ENCODE measurements at regions not wholly inside any gene's neighbourhood (a gene's known extent, or its start where the extent isn't known, plus 50 kb on each side); places are given as distances from the start of the nearest gene placed in this dataset.

GRCh38 chr13:104779311-104779993 is 1713.2 kb upstream of the SLC10A2 start:
- no peak overlapping the region for H2BK5ac ChIP-seq (ENCODE audit: low read length)
- no peaks in the 10 kb centered on the region for H3K9me3 ChIP-seq (replicated peaks in 1 of 2; ENCODE audit: control insufficient read depth in 2 of 2, insufficient read depth in 1 of 2, low read depth in 1 of 2, low read length in 2 of 2)
- H3K36me3 ChIP-seq (replicated peaks in 1 of 2; ENCODE audit: control insufficient read depth in 2 of 2, insufficient read depth in 2 of 2, low read length in 2 of 2): no peaks in the 10 kb centered on the region
- no peak overlapping the region for H4K8ac ChIP-seq (ENCODE audit: low read depth, low read length)
- no peak overlapping the region for H2BK12ac ChIP-seq (ENCODE audit: low read length)
- H3K4me1 ChIP-seq (ENCODE audit: control insufficient read depth in 2 of 2, insufficient read depth in 1 of 2, low read depth in 1 of 2, low read length in 2 of 2): peaks cover 0 to 9% of the 10 kb centered on the region in 2 donors
- no peak overlapping the region for H2BK120ac ChIP-seq (ENCODE audit: low read depth, low read length)
- H2AK5ac ChIP-seq (ENCODE audit: low read depth, low read length): no peak overlapping the region
- no peak overlapping the region for H3K4me2 ChIP-seq (ENCODE audit: insufficient read depth, low read length, poor library complexity, severe bottlenecking)
- H2BK15ac ChIP-seq (ENCODE audit: low read length): no peak overlapping the region
- no peaks in the 10 kb centered on the region for H3K27me3 ChIP-seq (ENCODE audit: control insufficient read depth in 3 of 3, insufficient read depth in 3 of 3, low read depth in 1 of 3, low read length in 3 of 3)
- WGBS, 2 donors (ENCODE audit: extremely low coverage in 2 of 2, insufficient read length in 2 of 2, insufficient replicate concordance in 1 of 2): no CpG with 5 or more reads among the region's 4 CpGs
- H3K18ac ChIP-seq (ENCODE audit: low read length): no peak overlapping the region
- no peak overlapping the region for H3K4ac ChIP-seq (ENCODE audit: low read length)
- no peak overlapping the region for H3K14ac ChIP-seq (ENCODE audit: low read length)
- no peak overlapping the region for H3K9ac ChIP-seq (ENCODE audit: low read depth, low read length, poor library complexity)
- peak; percentile 4 for DNase-seq (ENCODE audit: low spot score)
- no peaks in the 10 kb centered on the region for H3K79me1 ChIP-seq (ENCODE audit: low read depth, low read length)
- no peak overlapping the region for H3K4me3 ChIP-seq (ENCODE audit: low read length in 2 of 2)
- H2AFZ ChIP-seq (ENCODE audit: low read length): peak overlapping the region; percentile 77
- no peak overlapping the region for H4K91ac ChIP-seq (ENCODE audit: low read depth, low read length, poor library complexity)
- H3K27ac ChIP-seq (replicated peaks; ENCODE audit: low read length): no peak overlapping the region
- no peak overlapping the region for H3K23ac ChIP-seq (ENCODE audit: low read depth, low read length, poor library complexity)

- no peak overlapping the region for H2BK120ac ChIP-seq (ENCODE audit: low read depth, low read length)
- H3K4me1 ChIP-seq (ENCODE audit: control insufficient read depth in 2 of 2, insufficient read depth in 1 of 2, low read depth in 1 of 2, low read length in 2 of 2): no peaks in the 10 kb centered on the region
- no peak overlapping the region for H2AK5ac ChIP-seq (ENCODE audit: low read depth, low read length)
- H2BK15ac ChIP-seq (ENCODE audit: low read length): no peak overlapping the region
- no CpG with 5 or more reads among the region's 2 CpGs for WGBS, 2 donors (ENCODE audit: extremely low coverage in 2 of 2, insufficient read length in 2 of 2, insufficient replicate concordance in 1 of 2)
- H3K4me3 ChIP-seq (ENCODE audit: low read length in 2 of 2): no peak overlapping the region
- no peak overlapping the region for H3K14ac ChIP-seq (ENCODE audit: low read length)
- H3K79me1 ChIP-seq (ENCODE audit: low read depth, low read length): no peaks in the 10 kb centered on the region
- H3K23ac ChIP-seq (ENCODE audit: low read depth, low read length, poor library complexity): no peak overlapping the region
- no peak overlapping the region for H3K18ac ChIP-seq (ENCODE audit: low read length)
- H4K8ac ChIP-seq (ENCODE audit: low read depth, low read length): no peak overlapping the region
- H2AFZ ChIP-seq (ENCODE audit: low read length): no peak overlapping the region
- H3K9ac ChIP-seq (ENCODE audit: low read depth, low read length, poor library complexity): no peak overlapping the region
- no peak overlapping the region for H3K27ac ChIP-seq (replicated peaks; ENCODE audit: low read length)
- no peak overlapping the region for H2BK5ac ChIP-seq (ENCODE audit: low read length)
- H3K4me2 ChIP-seq (ENCODE audit: insufficient read depth, low read length, poor library complexity, severe bottlenecking): no peak overlapping the region
- H4K91ac ChIP-seq (ENCODE audit: low read depth, low read length, poor library complexity): no peak overlapping the region
- H3K9me3 ChIP-seq (replicated peaks in 1 of 2; ENCODE audit: control insufficient read depth in 2 of 2, insufficient read depth in 1 of 2, low read depth in 1 of 2, low read length in 2 of 2): no peaks in the 10 kb centered on the region
- H3K4ac ChIP-seq (ENCODE audit: low read length): no peak overlapping the region
- DNase-seq (ENCODE audit: low spot score): peak; percentile 35
- H2BK12ac ChIP-seq (ENCODE audit: low read length): no peak overlapping the region
- H3K36me3 ChIP-seq (replicated peaks in 1 of 2; ENCODE audit: control insufficient read depth in 2 of 2, insufficient read depth in 2 of 2, low read length in 2 of 2): no peaks in the 10 kb centered on the region
- H3K27me3 ChIP-seq (ENCODE audit: control insufficient read depth in 3 of 3, insufficient read depth in 3 of 3, low read depth in 1 of 3, low read length in 3 of 3): no peaks in the 10 kb centered on the region
Measured at GRCh38 chr13:104773775-104774174, 1707.6 kb upstream of the SLC10A2 start.

GRCh38 chr13:104769545-104769944 is 1703.3 kb upstream of the SLC10A2 start:
- Histone ChIP-seq H2BK15ac (ENCODE audit: low read length) (no peak overlapping the region), H3K79me1 (ENCODE audit: low read depth, low read length) (no peaks in the 10 kb centered on the region), H3K4me2 (ENCODE audit: insufficient read depth, low read length, poor library complexity, severe bottlenecking) (no peak overlapping the region), H3K36me3 (replicated peaks in 1 of 2; ENCODE audit: control insufficient read depth in 2 of 2, insufficient read depth in 2 of 2, low read length in 2 of 2) (no peaks in the 10 kb centered on the region), H3K4me1 (ENCODE audit: control insufficient read depth in 2 of 2, insufficient read depth in 1 of 2, low read depth in 1 of 2, low read length in 2 of 2) (no peaks in the 10 kb centered on the region), H3K9me3 (replicated peaks in 1 of 2; ENCODE audit: control insufficient read depth in 2 of 2, insufficient read depth in 1 of 2, low read depth in 1 of 2, low read length in 2 of 2) (no peaks in the 10 kb centered on the region), H2AK5ac (ENCODE audit: low read depth, low read length) (no peak overlapping the region), H3K18ac (ENCODE audit: low read length) (no peak overlapping the region), H2BK5ac (ENCODE audit: low read length) (no peak overlapping the region), H3K4me3 (ENCODE audit: low read length in 2 of 2) (no peak overlapping the region), H2BK12ac (ENCODE audit: low read length) (no peak overlapping the region), H3K27me3 (ENCODE audit: control insufficient read depth in 3 of 3, insufficient read depth in 3 of 3, low read depth in 1 of 3, low read length in 3 of 3) (no peaks in the 10 kb centered on the region), H3K14ac (ENCODE audit: low read length) (peak overlapping the region; percentile 6), H4K91ac (ENCODE audit: low read depth, low read length, poor library complexity) (no peak overlapping the region), H2BK120ac (ENCODE audit: low read depth, low read length) (no peak overlapping the region), H3K9ac (ENCODE audit: low read depth, low read length, poor library complexity) (no peak overlapping the region), H4K8ac (ENCODE audit: low read depth, low read length) (no peak overlapping the region), H3K27ac (replicated peaks; ENCODE audit: low read length) (no peak overlapping the region), H3K4ac (ENCODE audit: low read length) (no peak overlapping the region), H3K23ac (ENCODE audit: low read depth, low read length, poor library complexity) (no peak overlapping the region), H2AFZ (ENCODE audit: low read length) (no peak overlapping the region)
- no peak for DNase-seq (ENCODE audit: low spot score)
- no CpG with 5 or more reads among the region's 4 CpGs for WGBS, 2 donors (ENCODE audit: extremely low coverage in 2 of 2, insufficient read length in 2 of 2, insufficient replicate concordance in 1 of 2)

- Histone ChIP-seq H3K27ac (replicated peaks; ENCODE audit: low read length) (no peak overlapping the region), H2BK5ac (ENCODE audit: low read length) (no peak overlapping the region), H2BK12ac (ENCODE audit: low read length) (no peak overlapping the region), H3K23ac (ENCODE audit: low read depth, low read length, poor library complexity) (no peak overlapping the region), H4K8ac (ENCODE audit: low read depth, low read length) (no peak overlapping the region), H3K4me3 (ENCODE audit: low read length in 2 of 2) (no peak overlapping the region), H3K27me3 (ENCODE audit: control insufficient read depth in 3 of 3, insufficient read depth in 3 of 3, low read depth in 1 of 3, low read length in 3 of 3) (no peaks in the 10 kb centered on the region), H3K4me1 (ENCODE audit: control insufficient read depth in 2 of 2, insufficient read depth in 1 of 2, low read depth in 1 of 2, low read length in 2 of 2) (no peaks in the 10 kb centered on the region), H4K91ac (ENCODE audit: low read depth, low read length, poor library complexity) (no peak overlapping the region), H3K9me3 (replicated peaks in 1 of 2; ENCODE audit: control insufficient read depth in 2 of 2, insufficient read depth in 1 of 2, low read depth in 1 of 2, low read length in 2 of 2) (no peaks in the 10 kb centered on the region), H2BK15ac (ENCODE audit: low read length) (no peak overlapping the region), H3K18ac (ENCODE audit: low read length) (no peak overlapping the region), H2AFZ (ENCODE audit: low read length) (no peak overlapping the region), H3K79me1 (ENCODE audit: low read depth, low read length) (no peaks in the 10 kb centered on the region), H3K14ac (ENCODE audit: low read length) (no peak overlapping the region), H2BK120ac (ENCODE audit: low read depth, low read length) (no peak overlapping the region), H3K4me2 (ENCODE audit: insufficient read depth, low read length, poor library complexity, severe bottlenecking) (no peak overlapping the region), H3K36me3 (replicated peaks in 1 of 2; ENCODE audit: control insufficient read depth in 2 of 2, insufficient read depth in 2 of 2, low read length in 2 of 2) (no peaks in the 10 kb centered on the region), H2AK5ac (ENCODE audit: low read depth, low read length) (no peak overlapping the region), H3K9ac (ENCODE audit: low read depth, low read length, poor library complexity) (no peak overlapping the region), H3K4ac (ENCODE audit: low read length) (no peak overlapping the region)
- DNase-seq (ENCODE audit: low spot score): no peak
Measured at GRCh38 chr13:104766319-104766718, 1700.1 kb upstream of the SLC10A2 start.

Data from neuronal stem cell (in vitro differentiated cells).